GM12878 (cell line): ENCODE measurements at regions not wholly inside any gene's neighbourhood (a gene's known extent, or its start where the extent isn't known, plus 50 kb on each side); places are given as distances from the start of the nearest gene placed in this dataset.

Source experiments
- ATF3 ChIP-seq: IDR thresholded peaks from 2 replicates; pipeline ENCODE4 v1.6.1; 2011; ENCODE audit warnings: low read depth, mild to moderate bottlenecking, low read length, moderate library complexity, borderline replicate concordance; ENCODE audit errors: extremely low read depth
- CEBPB ChIP-seq, 2 experiments: fragments of 150-350 bp in 1 of 2; IDR thresholded peaks; 2 replicates each; pipeline ENCODE4 v1.6.1; 2012 to 2014; ENCODE audit warnings: low read depth in 2 of 2, low read length in 2 of 2, borderline replicate concordance in 1 of 2, inconsistent platforms in 1 of 2
- ESRRA ChIP-seq: IDR thresholded peaks from 2 replicates; pipeline ENCODE4 v1.6.1; 2012; ENCODE audit warnings: mild to moderate bottlenecking, low read length, improper control_type of control experiment
- HDAC6 ChIP-seq: fragments of 200-600 bp; sonication (generic); IDR thresholded peaks from one replicate; pipeline ENCODE4 v1.8.0; 2017; ENCODE audit warnings: antibody characterized with exemption; ENCODE audit not compliant: unreplicated experiment
- HDGF ChIP-seq: fragments of 450-650 bp; IDR thresholded peaks from 2 replicates; pipeline ENCODE4 v1.6.1; 2016; ENCODE audit warnings: antibody characterized with exemption
- KLF5 ChIP-seq: fragments of 450-650 bp; IDR thresholded peaks from 2 replicates; pipeline ENCODE4 v1.6.1; 2014; ENCODE audit warnings: mild to moderate bottlenecking; ENCODE audit not compliant: partially characterized antibody
- MEF2A ChIP-seq: IDR thresholded peaks from 2 replicates; pipeline ENCODE4 v1.6.1; 2011; ENCODE audit warnings: low read depth, mild to moderate bottlenecking, low read length, moderate library complexity; ENCODE audit not compliant: insufficient read depth
- MEF2B ChIP-seq: fragments of 450-650 bp; IDR thresholded peaks from 2 replicates; pipeline ENCODE4 v1.6.1; 2018; ENCODE audit warnings: mild to moderate bottlenecking, moderate library complexity; ENCODE audit not compliant: partially characterized antibody, poor library complexity, severe bottlenecking
- MTA3 ChIP-seq: IDR thresholded peaks from 2 replicates; pipeline ENCODE4 v1.6.1; 2012; ENCODE audit warnings: low read length, inconsistent platforms, borderline replicate concordance
- NFIC ChIP-seq: IDR thresholded peaks from 2 replicates; pipeline ENCODE4 v1.6.1; 2012; ENCODE audit warnings: low read depth, mild to moderate bottlenecking, inconsistent platforms, low read length, moderate library complexity
- PML ChIP-seq: IDR thresholded peaks from 2 replicates; pipeline ENCODE4 v1.6.1; 2012; ENCODE audit warnings: low read length, inconsistent platforms
- RAD51 ChIP-seq: fragments of 450-650 bp; IDR thresholded peaks from 2 replicates; pipeline ENCODE4 v1.6.1; 2016; ENCODE audit warnings: moderate library complexity, mild to moderate bottlenecking, inconsistent platforms
- RELA ChIP-seq: fragments of 450-650 bp; IDR thresholded peaks from 2 replicates; pipeline ENCODE4 v1.8.0; 2014; ENCODE audit warnings: borderline replicate concordance; ENCODE audit not compliant: partially characterized antibody
- SIN3A ChIP-seq: IDR thresholded peaks from 2 replicates; pipeline ENCODE4 v1.6.1; 2012; ENCODE audit warnings: low read depth, low read length, improper control_type of control experiment
- TBL1XR1 ChIP-seq: IDR thresholded peaks from 2 replicates; pipeline ENCODE4 v1.6.1; 2012; ENCODE audit warnings: low read depth, low read length, improper control_type of control experiment
- ZBTB11 ChIP-seq: fragments of 450-650 bp; formaldehyde crosslinking; IDR thresholded peaks from 2 replicates; pipeline ENCODE4 v1.5.0; 2022; ENCODE audit warnings: mild to moderate bottlenecking, missing genetic modification characterization
- ZSCAN29 ChIP-seq: fragments of 450-650 bp; IDR thresholded peaks from 2 replicates; pipeline ENCODE4 v1.6.1; 2017; ENCODE audit warnings: mild to moderate bottlenecking, moderate library complexity
- TF ChIP-seq, protein P1 (sequence below): fragments of 450-650 bp; formaldehyde crosslinking; IDR thresholded peaks from 2 replicates; pipeline ENCODE4 v1.4.0; 2020; ENCODE audit warnings: mild to moderate bottlenecking, moderate library complexity
- TF ChIP-seq, protein P2 (sequence below): IDR thresholded peaks from 2 replicates; pipeline ENCODE4 v1.6.1; 2011; ENCODE audit warnings: borderline replicate concordance, low read depth, mild to moderate bottlenecking, moderate library complexity, low read length; ENCODE audit not compliant: insufficient read depth, poor library complexity, severe bottlenecking

DNA sequence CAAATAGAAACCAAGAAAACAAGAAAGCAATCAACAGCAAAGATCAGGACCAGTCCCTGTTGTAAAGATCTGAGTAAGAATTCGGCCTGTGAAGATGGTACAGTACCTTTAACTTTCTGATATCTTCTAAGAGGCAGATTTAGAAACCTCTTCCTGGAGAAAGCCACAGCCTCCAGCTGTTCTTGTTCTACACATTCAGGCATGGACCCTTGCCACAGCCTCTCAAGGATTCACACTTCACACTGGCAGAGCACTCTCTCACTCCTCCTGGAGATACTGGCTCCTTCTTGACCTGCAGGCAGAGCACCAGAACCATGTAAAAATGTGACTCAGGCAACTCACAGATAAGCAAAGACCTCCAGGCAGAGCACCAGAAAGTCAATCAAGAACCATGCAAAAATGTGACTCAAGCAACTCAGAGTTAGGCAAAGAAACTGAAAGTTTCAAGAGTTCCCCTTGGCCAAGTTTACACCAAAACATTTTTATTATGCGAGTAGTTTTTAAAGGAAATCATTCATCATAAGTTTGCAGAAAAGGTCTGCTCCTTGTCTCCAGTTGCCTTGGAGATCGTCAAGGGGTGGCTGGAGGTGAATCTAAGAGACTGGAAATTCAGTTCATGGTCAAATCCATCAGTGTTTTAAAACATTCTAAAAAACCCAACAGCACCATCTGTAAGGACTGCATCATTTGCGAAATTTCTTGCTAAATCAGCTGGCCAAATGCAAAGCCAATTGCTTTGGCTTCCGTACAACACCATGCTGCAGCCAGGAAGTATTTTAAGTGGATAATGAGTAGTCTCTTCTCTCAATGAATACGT is 119.3 kb upstream of the MDM1 start (continued):
- TF ChIP-seq, protein P1, sequence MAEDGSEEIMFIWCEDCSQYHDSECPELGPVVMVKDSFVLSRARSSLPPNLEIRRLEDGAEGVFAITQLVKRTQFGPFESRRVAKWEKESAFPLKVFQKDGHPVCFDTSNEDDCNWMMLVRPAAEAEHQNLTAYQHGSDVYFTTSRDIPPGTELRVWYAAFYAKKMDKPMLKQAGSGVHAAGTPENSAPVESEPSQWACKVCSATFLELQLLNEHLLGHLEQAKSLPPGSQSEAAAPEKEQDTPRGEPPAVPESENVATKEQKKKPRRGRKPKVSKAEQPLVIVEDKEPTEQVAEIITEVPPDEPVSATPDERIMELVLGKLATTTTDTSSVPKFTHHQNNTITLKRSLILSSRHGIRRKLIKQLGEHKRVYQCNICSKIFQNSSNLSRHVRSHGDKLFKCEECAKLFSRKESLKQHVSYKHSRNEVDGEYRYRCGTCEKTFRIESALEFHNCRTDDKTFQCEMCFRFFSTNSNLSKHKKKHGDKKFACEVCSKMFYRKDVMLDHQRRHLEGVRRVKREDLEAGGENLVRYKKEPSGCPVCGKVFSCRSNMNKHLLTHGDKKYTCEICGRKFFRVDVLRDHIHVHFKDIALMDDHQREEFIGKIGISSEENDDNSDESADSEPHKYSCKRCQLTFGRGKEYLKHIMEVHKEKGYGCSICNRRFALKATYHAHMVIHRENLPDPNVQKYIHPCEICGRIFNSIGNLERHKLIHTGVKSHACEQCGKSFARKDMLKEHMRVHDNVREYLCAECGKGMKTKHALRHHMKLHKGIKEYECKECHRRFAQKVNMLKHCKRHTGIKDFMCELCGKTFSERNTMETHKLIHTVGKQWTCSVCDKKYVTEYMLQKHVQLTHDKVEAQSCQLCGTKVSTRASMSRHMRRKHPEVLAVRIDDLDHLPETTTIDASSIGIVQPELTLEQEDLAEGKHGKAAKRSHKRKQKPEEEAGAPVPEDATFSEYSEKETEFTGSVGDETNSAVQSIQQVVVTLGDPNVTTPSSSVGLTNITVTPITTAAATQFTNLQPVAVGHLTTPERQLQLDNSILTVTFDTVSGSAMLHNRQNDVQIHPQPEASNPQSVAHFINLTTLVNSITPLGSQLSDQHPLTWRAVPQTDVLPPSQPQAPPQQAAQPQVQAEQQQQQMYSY (CRISPR knock-in tag) = no peak
- TF ChIP-seq PML = no peak; the same call in 1 of the 2 replicates
- TF ChIP-seq MEF2B = peak; percentile 6
- TF ChIP-seq MTA3 = no peak
- peak; percentile 94 for TF ChIP-seq NFIC
- no peak for TF ChIP-seq HDAC6
- no peak for TF ChIP-seq ZSCAN29
- TF ChIP-seq MEF2A = no peak; the same call in none of the 2 replicates
- TF ChIP-seq HDGF = no peak
- peak; percentile 71; the same call in 1 of the 2 replicates for TF ChIP-seq TBL1XR1
- TF ChIP-seq KLF5 = no peak
- no peak for TF ChIP-seq RELA
- 0 out of 2 replicates have a peak, but pooled peaks have one; percentile 61 for TF ChIP-seq ESRRA
- TF ChIP-seq, protein P2, sequence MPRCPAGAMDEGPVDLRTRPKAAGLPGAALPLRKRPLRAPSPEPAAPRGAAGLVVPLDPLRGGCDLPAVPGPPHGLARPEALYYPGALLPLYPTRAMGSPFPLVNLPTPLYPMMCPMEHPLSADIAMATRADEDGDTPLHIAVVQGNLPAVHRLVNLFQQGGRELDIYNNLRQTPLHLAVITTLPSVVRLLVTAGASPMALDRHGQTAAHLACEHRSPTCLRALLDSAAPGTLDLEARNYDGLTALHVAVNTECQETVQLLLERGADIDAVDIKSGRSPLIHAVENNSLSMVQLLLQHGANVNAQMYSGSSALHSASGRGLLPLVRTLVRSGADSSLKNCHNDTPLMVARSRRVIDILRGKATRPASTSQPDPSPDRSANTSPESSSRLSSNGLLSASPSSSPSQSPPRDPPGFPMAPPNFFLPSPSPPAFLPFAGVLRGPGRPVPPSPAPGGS = no peak
- TF ChIP-seq ZBTB11 (CRISPR knock-in tag) = no peak
- TF ChIP-seq SIN3A = 0 out of 2 replicates have a peak, but pooled peaks have one; percentile 62
- TF ChIP-seq CEBPB (IDR thresholded peaks at IDR 0.05; ENCODE audit: borderline replicate concordance in 1 of 2, low read depth in 2 of 2, low read length in 2 of 2) = no peak
- TF ChIP-seq ATF3 = no peak
- no peak for TF ChIP-seq RAD51
